Natural killer cell (primary cell): ENCODE measurements at regions not wholly inside any gene's neighbourhood (a gene's known extent, or its start where the extent isn't known, plus 50 kb on each side); places are given as distances from the start of the nearest gene placed in this dataset.

ENCODE experiments used
- ATAC-seq, 3 donors: fragments of 150-1000 bp in 2 of 3; fragments of 200-7000 bp in 1 of 3; cut with Tn5 transposase; 1 replicate in 1 of 3; 2 replicates in 2 of 3; pipeline ENCODE4 v1.10.0; 2021; ENCODE audit warnings: mild to moderate bottlenecking in 2 of 3, moderate library complexity in 2 of 3
- DNase-seq, 2 donors: peaks; one replicate each; pipeline versions ENCODE4 v3.0.0 to v3.0.0-alpha.2; 2013 to 2021; ENCODE audit warnings: mixed read lengths in 1 of 2
- H3K27ac ChIP-seq: one replicate; pipeline ENCODE4 v1.5.1; 2013; ENCODE audit warnings: mild to moderate bottlenecking, low read length
- H3K27me3 ChIP-seq: one replicate; pipeline ENCODE4 v1.6.1; 2013; ENCODE audit warnings: low read length; ENCODE audit not compliant: control insufficient read depth, insufficient read depth
- H3K36me3 ChIP-seq: one replicate; pipeline ENCODE4 v1.6.1; 2013; ENCODE audit warnings: low read length; ENCODE audit not compliant: control insufficient read depth, insufficient read depth
- H3K4me1 ChIP-seq: one replicate; pipeline ENCODE4 v1.6.1; 2013; ENCODE audit warnings: low read length; ENCODE audit not compliant: control insufficient read depth, insufficient read depth
- H3K4me3 ChIP-seq: one replicate; pipeline ENCODE4 v1.5.1; 2013; ENCODE audit warnings: low read length
- H3K9me3 ChIP-seq: one replicate; pipeline ENCODE4 v1.6.1; 2013; ENCODE audit warnings: low read length; ENCODE audit not compliant: control insufficient read depth, insufficient read depth
- H3K27ac Mint-ChIP-seq, 2 donors: one replicate each; pipeline ENCODE4 v1.8.0; 2022; ENCODE audit warnings: mild to moderate bottlenecking in 2 of 2, mixed read lengths in 2 of 2, moderate library complexity in 1 of 2
- H3K27me3 Mint-ChIP-seq, 2 donors: one replicate each; pipeline ENCODE4 v1.8.0; 2022; ENCODE audit warnings: low read depth in 2 of 2, mixed read lengths in 2 of 2
- H3K36me3 Mint-ChIP-seq: one replicate; pipeline ENCODE4 v1.8.0; 2022; ENCODE audit warnings: mixed read lengths
- H3K4me1 Mint-ChIP-seq, 2 donors: one replicate each; pipeline ENCODE4 v1.8.0; 2022; ENCODE audit warnings: mixed read lengths in 2 of 2
- H3K4me3 Mint-ChIP-seq: one replicate; pipeline ENCODE4 v1.8.0; 2022; ENCODE audit warnings: mild to moderate bottlenecking, moderate library complexity, mixed read lengths
- H3K9me3 Mint-ChIP-seq, 2 donors: one replicate each; pipeline ENCODE4 v1.8.0; 2022; ENCODE audit warnings: mixed read lengths in 2 of 2
- WGBS: methylation state at CpG from one replicate; pipeline ENCODE4 v1.1.7; 2013; ENCODE audit warnings: missing lambda C conversion rate; ENCODE audit not compliant: insufficient coverage; 5-methylcytosine and 5-hydroxymethylcytosine counted together
- intact Hi-C: fragments of 100-400 bp; cut with micrococcal nuclease; formaldehyde crosslinking; loops from one replicate; pipeline ENCODE4 v1.14.2; 2022
- TF ChIP-seq, protein P1 (sequence below): fragments of 200-600 bp; IDR thresholded peaks from one replicate; pipeline ENCODE4 v1.8.0; 2022; ENCODE audit warnings: antibody characterized with exemption

DNA sequence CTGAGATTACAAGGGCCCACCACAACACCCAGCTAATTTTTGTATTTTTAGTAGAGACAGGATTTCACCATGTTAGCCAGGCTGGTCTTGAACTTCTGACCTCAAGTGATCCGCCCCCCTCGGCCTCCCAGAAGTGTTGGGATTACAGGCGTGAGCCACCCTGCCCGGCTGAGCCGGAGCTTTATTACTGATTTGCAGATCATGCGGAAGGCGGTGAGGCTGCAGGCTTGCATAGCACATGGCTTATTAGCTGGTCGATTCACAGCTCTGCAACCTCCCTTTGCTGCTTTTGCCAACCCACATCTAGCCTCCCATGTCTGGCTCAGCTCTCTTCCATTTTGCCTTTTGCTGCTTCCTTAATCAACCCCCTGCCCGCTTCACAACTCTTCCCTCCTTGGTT, 210.3 kb downstream of the VAPA start:
- H3K4me1 Mint-ChIP-seq, result no peaks in the 10 kb centered on the region
- no peak overlapping the region for H3K4me3 Mint-ChIP-seq
- intact Hi-C loops, result no loop called here
- DNase-seq (no peak), ATAC-seq (no peak)
- no peaks in the 10 kb centered on the region for H3K27me3 ChIP-seq
- no peak overlapping the region for H3K27ac Mint-ChIP-seq
- no peaks in the 10 kb centered on the region for H3K4me1 ChIP-seq
- 86% methylated on average over 9 of the region's 9 CpGs for WGBS
- no peaks in the 10 kb centered on the region for H3K36me3 ChIP-seq
- TF ChIP-seq, protein P1, sequence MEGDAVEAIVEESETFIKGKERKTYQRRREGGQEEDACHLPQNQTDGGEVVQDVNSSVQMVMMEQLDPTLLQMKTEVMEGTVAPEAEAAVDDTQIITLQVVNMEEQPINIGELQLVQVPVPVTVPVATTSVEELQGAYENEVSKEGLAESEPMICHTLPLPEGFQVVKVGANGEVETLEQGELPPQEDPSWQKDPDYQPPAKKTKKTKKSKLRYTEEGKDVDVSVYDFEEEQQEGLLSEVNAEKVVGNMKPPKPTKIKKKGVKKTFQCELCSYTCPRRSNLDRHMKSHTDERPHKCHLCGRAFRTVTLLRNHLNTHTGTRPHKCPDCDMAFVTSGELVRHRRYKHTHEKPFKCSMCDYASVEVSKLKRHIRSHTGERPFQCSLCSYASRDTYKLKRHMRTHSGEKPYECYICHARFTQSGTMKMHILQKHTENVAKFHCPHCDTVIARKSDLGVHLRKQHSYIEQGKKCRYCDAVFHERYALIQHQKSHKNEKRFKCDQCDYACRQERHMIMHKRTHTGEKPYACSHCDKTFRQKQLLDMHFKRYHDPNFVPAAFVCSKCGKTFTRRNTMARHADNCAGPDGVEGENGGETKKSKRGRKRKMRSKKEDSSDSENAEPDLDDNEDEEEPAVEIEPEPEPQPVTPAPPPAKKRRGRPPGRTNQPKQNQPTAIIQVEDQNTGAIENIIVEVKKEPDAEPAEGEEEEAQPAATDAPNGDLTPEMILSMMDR, result no peak
- H3K36me3 Mint-ChIP-seq, result no peaks in the 10 kb centered on the region
- no peaks in the 10 kb centered on the region for H3K9me3 Mint-ChIP-seq
- no peaks in the 10 kb centered on the region for H3K9me3 ChIP-seq
- H3K27ac ChIP-seq, result no peak overlapping the region
- no peak overlapping the region for H3K4me3 ChIP-seq
- peaks cover 6 to 18% of the 10 kb centered on the region in 2 donors for H3K27me3 Mint-ChIP-seq

DNA sequence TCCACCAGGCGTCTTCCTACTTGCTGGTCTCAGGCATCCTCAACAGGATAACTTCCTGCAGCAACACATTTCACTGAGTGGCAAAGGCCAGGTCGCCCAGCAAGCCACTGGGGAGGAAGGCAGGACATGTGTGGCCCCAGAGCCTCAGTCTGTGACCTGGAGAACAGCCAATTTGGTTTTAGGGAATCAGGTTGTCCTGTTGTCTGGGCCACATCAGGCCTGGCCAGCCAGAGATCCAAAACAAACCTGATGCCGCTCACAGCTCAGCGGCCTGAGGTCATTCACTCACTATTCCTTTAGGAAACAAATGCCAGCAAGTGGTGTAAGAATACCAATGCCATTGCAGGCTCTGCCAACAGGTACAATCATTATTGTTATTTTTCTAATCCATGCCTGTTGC, 210.7 kb downstream of the VAPA start:
- H3K27me3 Mint-ChIP-seq, result peaks cover 6 to 19% of the 10 kb centered on the region in 2 donors
- H3K4me1 ChIP-seq, result no peaks in the 10 kb centered on the region
- no peaks in the 10 kb centered on the region for H3K27me3 ChIP-seq
- intact Hi-C loops, result no loop called here
- H3K27ac ChIP-seq, result no peak overlapping the region
- H3K9me3 ChIP-seq, result no peaks in the 10 kb centered on the region
- H3K4me3 ChIP-seq, result no peak overlapping the region
- H3K27ac Mint-ChIP-seq, result no peak overlapping the region
- DNase-seq (no peak), ATAC-seq (no peak)
- WGBS, result 78% methylated on average over 4 of the region's 4 CpGs
- TF ChIP-seq, protein P1, result no peak
- H3K9me3 Mint-ChIP-seq, result no peaks in the 10 kb centered on the region
- H3K36me3 ChIP-seq, result no peaks in the 10 kb centered on the region
- no peak overlapping the region for H3K4me3 Mint-ChIP-seq
- H3K36me3 Mint-ChIP-seq, result no peaks in the 10 kb centered on the region
- H3K4me1 Mint-ChIP-seq, result no peaks in the 10 kb centered on the region

DNA sequence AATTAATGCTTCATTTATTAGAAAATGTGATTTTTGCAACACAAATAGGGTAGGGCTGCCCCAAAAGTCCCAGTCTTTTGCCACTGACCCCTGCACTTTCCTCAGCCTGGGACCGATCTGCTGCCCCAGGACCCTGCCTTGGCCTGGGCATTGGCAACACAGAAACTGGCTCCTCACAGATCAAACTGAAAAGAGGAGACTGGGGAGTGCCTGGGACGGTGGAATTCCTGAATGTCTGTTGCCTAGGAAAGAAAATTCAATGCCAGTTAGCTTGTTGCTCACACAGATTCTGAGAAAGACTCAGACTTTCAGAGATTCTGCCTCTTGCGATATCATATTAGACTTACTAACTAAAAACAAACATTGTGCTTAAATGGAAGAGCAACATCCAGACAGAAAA, 211.2 kb downstream of the VAPA start:
- TF ChIP-seq, protein P1, result no peak
- WGBS, result 89% methylated on average over 3 of the region's 3 CpGs
- H3K4me1 ChIP-seq, result no peaks in the 10 kb centered on the region
- no peak for ATAC-seq
- H3K36me3 Mint-ChIP-seq, result no peaks in the 10 kb centered on the region
- no peaks in the 10 kb centered on the region for H3K27me3 ChIP-seq
- no peak overlapping the region for H3K4me3 ChIP-seq
- peaks cover 6 to 23% of the 10 kb centered on the region in 2 donors for H3K27me3 Mint-ChIP-seq
- H3K9me3 ChIP-seq, result no peaks in the 10 kb centered on the region
- no peaks in the 10 kb centered on the region for H3K9me3 Mint-ChIP-seq
- intact Hi-C loops, result no loop called here
- no peak overlapping the region for H3K4me3 Mint-ChIP-seq
- H3K27ac ChIP-seq, result no peak overlapping the region
- no peaks in the 10 kb centered on the region for H3K4me1 Mint-ChIP-seq
- no peak overlapping the region for H3K27ac Mint-ChIP-seq
- H3K36me3 ChIP-seq, result no peaks in the 10 kb centered on the region
- no peak for DNase-seq

DNA sequence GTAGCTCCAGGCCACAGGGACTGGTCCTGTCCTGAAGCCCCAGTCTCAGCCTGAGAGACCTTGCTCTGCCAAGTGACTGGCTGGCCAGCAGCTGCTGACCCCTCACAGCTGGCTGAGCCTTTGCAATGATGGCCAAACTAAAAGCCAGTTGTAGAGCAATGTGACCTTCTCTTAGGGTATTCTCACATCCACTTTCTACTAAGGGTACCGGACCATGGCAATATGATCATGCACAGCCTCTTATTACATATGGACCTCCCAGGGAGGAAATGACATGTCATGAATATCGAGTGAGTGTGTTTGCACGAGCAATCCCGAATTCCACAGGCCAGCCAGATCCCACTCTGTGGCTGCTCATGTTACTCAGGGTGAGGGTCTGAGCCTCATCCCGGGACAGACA, 213.9 kb downstream of the VAPA start:
- Histone ChIP-seq H3K9me3 (no peaks in the 10 kb centered on the region), H3K4me1 (peaks cover 3% of the 10 kb centered on the region), H3K27ac (no peak overlapping the region), H3K27me3 (no peaks in the 10 kb centered on the region), H3K4me3 (no peak overlapping the region), H3K36me3 (no peaks in the 10 kb centered on the region)
- intact Hi-C loops, result no loop called here
- H3K27ac Mint-ChIP-seq, result no peak overlapping the region
- H3K27me3 Mint-ChIP-seq, result peaks cover 20 to 42% of the 10 kb centered on the region in 2 donors
- H3K36me3 Mint-ChIP-seq, result no peaks in the 10 kb centered on the region
- no peaks in the 10 kb centered on the region for H3K9me3 Mint-ChIP-seq
- no peaks in the 10 kb centered on the region for H3K4me1 Mint-ChIP-seq
- ATAC-seq (no peak), DNase-seq (no peak)
- 76% methylated on average over 5 of the region's 5 CpGs for WGBS
- TF ChIP-seq, protein P1, result no peak
- no peak overlapping the region for H3K4me3 Mint-ChIP-seq
